Parathyroid adenoma (tissue), 2 donors: ENCODE measurements at regions not wholly inside any gene's neighbourhood (a gene's known extent, or its start where the extent isn't known, plus 50 kb on each side); places are given as distances from the start of the nearest gene placed in this dataset.

Experiments used
- H2AFZ ChIP-seq: fragments of 300-600 bp; sonication (generic); one replicate; pipeline ENCODE4 v1.7.0; 2017; ENCODE audit warnings: antibody characterized with exemption, mild to moderate bottlenecking
- H3K27ac ChIP-seq: fragments of 300-600 bp; sonication (generic); one replicate; pipeline ENCODE4 v1.7.0; 2017
- H3K27me3 ChIP-seq: fragments of 300-600 bp; sonication (generic); one replicate; pipeline ENCODE4 v1.7.0; 2017; ENCODE audit warnings: low read length; ENCODE audit not compliant: control insufficient read depth, insufficient read depth
- H3K36me3 ChIP-seq: fragments of 300-600 bp; sonication (generic); one replicate; pipeline ENCODE4 v1.7.0; 2017; ENCODE audit warnings: low read length; ENCODE audit not compliant: control insufficient read depth, insufficient read depth
- H3K4me1 ChIP-seq: fragments of 300-600 bp; sonication (generic); one replicate; pipeline ENCODE4 v1.7.0; 2017; ENCODE audit warnings: control low read depth
- H3K4me2 ChIP-seq: fragments of 300-600 bp; sonication (generic); one replicate; pipeline ENCODE4 v1.7.0; 2017; ENCODE audit warnings: low read length
- H3K4me3 ChIP-seq: fragments of 300-600 bp; sonication (generic); one replicate; pipeline ENCODE4 v1.7.0; 2017; ENCODE audit warnings: low read depth, low read length
- H3K79me2 ChIP-seq: fragments of 300-600 bp; sonication (generic); one replicate; pipeline ENCODE4 v1.7.0; 2017; ENCODE audit warnings: control low read depth
- H3K9ac ChIP-seq: fragments of 300-600 bp; sonication (generic); one replicate; pipeline ENCODE4 v1.7.0; 2017; ENCODE audit warnings: mild to moderate bottlenecking
- H3K9me3 ChIP-seq: fragments of 300-600 bp; sonication (generic); one replicate; pipeline ENCODE4 v1.7.0; 2017; ENCODE audit warnings: low read length; ENCODE audit not compliant: control insufficient read depth
- TF ChIP-seq, protein P1 (sequence below): fragments of 300-600 bp; sonication (generic); IDR thresholded peaks from one replicate; pipeline ENCODE4 v1.7.0; 2017; ENCODE audit warnings: antibody characterized with exemption, mild to moderate bottlenecking
- donor health status: primary hyperparathyroidism.

DNA sequence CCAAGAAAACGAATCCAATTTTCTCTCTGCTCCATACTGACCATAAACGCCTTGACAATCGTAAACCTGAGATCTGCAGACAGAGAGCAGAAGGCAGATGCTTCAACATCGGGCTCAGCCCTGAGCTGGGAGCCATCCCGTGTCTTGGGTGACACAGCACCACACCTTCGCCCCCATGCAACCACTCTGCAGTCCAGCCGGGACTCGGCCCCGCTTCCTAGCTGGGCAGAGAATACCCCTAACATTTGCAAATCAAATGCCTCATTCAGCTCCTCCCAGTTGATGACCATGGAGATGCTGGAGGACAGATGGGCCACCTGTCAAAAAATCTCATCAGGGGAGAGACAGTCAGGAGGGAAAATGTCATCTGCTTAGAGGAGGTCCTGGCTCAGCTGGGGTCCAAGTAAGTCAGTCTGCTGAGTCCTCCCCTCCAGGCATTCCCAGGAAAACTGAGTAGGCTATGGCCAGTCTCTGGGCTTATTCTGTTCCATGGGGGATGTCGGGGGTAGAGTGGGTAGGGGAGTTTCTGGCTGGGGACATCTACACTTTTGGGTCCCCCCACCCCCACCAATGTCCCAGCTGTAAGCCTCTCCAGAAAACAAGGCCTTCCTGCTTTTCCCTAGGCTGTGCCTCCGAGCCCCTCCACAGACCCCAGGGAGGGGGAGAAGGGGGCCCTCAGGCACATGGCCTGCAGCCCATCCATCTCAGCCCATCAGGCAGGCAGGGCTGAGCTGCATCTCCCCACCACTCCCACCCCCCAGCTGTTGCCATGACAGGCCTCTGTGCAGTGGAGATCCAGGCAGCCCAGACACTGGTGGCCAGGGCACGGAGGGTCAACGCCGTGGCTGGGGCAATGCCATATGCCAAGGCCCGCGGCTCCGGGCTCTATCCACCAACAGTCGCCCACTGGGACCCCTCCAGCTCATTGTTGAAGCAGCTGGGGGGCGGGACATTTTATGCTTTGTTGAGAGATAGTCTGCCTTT is 158.6 kb downstream of the AXIN2 start:
- H3K79me2 ChIP-seq: no peaks in the 10 kb centered on the region
- H3K27me3 ChIP-seq: no peaks in the 10 kb centered on the region
- no peak overlapping the region for H3K27ac ChIP-seq
- H3K4me1 ChIP-seq: no peaks in the 10 kb centered on the region
- no peaks in the 10 kb centered on the region for H3K36me3 ChIP-seq
- no peak overlapping the region for H3K9ac ChIP-seq
- no peak overlapping the region for H2AFZ ChIP-seq
- H3K9me3 ChIP-seq: no peaks in the 10 kb centered on the region
- no peak overlapping the region for H3K4me2 ChIP-seq
- TF ChIP-seq, protein P1, sequence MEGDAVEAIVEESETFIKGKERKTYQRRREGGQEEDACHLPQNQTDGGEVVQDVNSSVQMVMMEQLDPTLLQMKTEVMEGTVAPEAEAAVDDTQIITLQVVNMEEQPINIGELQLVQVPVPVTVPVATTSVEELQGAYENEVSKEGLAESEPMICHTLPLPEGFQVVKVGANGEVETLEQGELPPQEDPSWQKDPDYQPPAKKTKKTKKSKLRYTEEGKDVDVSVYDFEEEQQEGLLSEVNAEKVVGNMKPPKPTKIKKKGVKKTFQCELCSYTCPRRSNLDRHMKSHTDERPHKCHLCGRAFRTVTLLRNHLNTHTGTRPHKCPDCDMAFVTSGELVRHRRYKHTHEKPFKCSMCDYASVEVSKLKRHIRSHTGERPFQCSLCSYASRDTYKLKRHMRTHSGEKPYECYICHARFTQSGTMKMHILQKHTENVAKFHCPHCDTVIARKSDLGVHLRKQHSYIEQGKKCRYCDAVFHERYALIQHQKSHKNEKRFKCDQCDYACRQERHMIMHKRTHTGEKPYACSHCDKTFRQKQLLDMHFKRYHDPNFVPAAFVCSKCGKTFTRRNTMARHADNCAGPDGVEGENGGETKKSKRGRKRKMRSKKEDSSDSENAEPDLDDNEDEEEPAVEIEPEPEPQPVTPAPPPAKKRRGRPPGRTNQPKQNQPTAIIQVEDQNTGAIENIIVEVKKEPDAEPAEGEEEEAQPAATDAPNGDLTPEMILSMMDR: no peak
- no peak overlapping the region for H3K4me3 ChIP-seq

DNA sequence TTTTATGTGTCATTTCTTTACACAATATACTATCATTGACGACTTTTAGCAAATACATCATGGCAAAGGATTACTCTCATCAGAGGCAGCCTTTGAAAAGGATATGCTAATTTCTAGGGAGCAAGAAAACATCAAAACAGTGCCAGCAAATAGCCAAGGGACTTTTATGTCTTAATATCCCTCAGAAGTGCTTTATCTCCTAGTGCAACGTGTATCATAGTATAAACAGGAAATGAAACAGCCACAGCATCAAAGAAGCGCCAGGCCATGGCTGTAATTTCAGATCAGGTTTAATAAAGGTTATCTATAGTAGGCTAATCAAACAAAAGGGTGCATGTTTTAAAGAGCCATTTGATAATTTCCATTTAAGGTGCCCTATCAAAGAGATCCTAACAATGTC is 159.9 kb downstream of the AXIN2 start:
- Histone ChIP-seq H3K4me2 (no peak overlapping the region), H3K4me3 (no peak overlapping the region), H3K27ac (no peak overlapping the region), H3K9me3 (no peaks in the 10 kb centered on the region), H3K36me3 (no peaks in the 10 kb centered on the region), H2AFZ (no peak overlapping the region), H3K79me2 (no peaks in the 10 kb centered on the region), H3K27me3 (no peaks in the 10 kb centered on the region), H3K4me1 (no peaks in the 10 kb centered on the region), H3K9ac (no peak overlapping the region)
- TF ChIP-seq, protein P1: no peak

DNA sequence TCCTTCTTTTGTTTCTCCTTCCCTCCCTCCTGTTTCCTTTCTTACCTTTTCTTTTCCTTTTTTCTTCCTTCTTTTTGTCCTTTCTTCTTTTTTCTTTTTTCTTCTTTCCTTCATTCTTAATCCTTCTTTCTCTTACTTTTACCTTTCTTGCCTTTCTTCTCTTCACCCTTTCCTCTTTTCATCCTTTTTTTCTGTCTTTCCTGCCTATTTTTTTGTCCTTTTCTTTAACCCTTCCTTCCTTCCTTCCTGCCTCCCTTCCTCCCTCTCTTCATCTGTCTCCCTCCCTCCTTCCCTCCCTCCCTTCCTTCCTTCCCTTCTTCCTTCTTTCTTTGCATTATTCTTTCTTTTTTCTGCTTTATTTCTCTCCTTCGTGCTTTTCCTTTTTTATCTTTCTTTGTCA is 160.7 kb downstream of the AXIN2 start:
- Histone ChIP-seq H3K27ac (no peak overlapping the region), H3K27me3 (no peaks in the 10 kb centered on the region), H3K9me3 (no peaks in the 10 kb centered on the region), H3K9ac (no peak overlapping the region), H3K4me2 (no peak overlapping the region), H3K4me1 (no peaks in the 10 kb centered on the region), H3K4me3 (no peak overlapping the region), H3K36me3 (no peaks in the 10 kb centered on the region), H3K79me2 (no peaks in the 10 kb centered on the region), H2AFZ (no peak overlapping the region)
- TF ChIP-seq, protein P1: no peak

DNA sequence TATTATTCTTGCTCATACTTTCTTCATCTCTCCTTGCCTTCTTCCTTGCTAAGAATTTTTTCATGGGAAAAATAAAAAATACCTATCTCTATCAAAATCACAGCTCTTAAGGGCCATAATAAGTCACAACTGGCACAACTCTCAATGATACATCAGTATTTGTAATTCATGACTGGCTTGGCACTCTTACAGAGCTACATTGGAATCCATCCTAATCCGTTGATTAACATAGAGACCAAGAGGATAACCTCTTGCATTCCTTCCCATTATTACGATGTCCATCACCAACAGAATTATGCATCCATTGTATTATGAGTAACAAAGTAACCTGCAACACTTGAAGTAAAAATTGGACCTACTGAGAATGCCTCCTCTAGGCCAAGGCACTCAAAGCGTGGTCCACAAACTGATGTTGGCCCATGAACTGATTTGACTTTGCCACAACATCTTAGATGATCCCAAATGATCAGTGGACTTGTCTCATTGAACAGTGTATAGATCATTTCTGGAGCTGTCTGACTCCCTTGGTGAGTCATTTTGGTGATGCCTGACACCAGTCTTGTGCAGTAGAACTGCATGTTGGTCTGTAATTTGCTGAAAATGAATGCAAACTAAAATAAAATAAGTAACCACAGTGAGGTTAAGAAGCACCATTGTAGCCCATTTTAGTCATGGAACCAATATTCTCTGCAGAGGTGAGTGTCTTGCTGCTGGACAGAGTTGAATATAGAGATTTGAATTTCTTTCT is 163.2 kb downstream of the AXIN2 start:
- no peak overlapping the region for H3K9ac ChIP-seq
- TF ChIP-seq, protein P1: no peak

More for the DNA sequence above, 163.2 kb downstream of the AXIN2 start:
- no peak overlapping the region for H3K4me2 ChIP-seq
- no peak overlapping the region for H3K27ac ChIP-seq
- peaks cover 5% of the 10 kb centered on the region for H3K4me1 ChIP-seq
- H3K27me3 ChIP-seq: no peaks in the 10 kb centered on the region
- no peak overlapping the region for H3K4me3 ChIP-seq
- H3K36me3 ChIP-seq: no peaks in the 10 kb centered on the region
- H3K9me3 ChIP-seq: no peaks in the 10 kb centered on the region
- no peak overlapping the region for H2AFZ ChIP-seq
- H3K79me2 ChIP-seq: no peaks in the 10 kb centered on the region
